ENCODE measurements at regions not wholly inside any gene's neighbourhood (a gene's known extent, or its start where the extent isn't known, plus 50 kb on each side); places are given as distances from the start of the nearest gene placed in this dataset.

DNA sequence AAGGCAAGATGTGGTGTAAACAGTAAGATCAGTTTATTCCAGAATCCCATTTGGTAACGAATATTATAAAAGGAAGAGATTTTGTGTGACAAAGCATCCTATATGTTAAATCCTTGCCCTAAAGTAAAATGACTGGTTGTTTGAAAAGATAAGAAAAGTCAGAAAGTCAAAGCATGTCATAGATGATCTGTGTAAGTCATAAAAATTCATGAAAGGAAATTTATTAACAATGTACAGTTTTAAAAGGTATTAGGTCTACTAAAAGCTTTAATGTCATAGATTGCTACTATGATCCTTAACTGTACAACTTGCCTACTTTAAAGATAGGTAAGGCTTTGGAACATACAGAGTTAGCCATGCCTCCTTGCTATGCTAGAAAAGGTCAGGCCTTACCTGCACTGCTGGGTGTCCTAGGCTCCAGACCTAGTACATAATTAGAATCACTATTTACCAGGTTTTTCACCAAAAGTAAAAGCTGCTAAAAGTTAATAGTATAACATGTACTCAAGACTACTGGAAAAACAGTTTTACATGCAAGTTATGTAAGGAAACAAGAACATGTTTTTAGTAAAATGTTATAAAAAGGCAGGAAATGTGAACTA, 1090.1 kb upstream of the ADGRB3 start:
- TF ChIP-seq, protein P1, sequence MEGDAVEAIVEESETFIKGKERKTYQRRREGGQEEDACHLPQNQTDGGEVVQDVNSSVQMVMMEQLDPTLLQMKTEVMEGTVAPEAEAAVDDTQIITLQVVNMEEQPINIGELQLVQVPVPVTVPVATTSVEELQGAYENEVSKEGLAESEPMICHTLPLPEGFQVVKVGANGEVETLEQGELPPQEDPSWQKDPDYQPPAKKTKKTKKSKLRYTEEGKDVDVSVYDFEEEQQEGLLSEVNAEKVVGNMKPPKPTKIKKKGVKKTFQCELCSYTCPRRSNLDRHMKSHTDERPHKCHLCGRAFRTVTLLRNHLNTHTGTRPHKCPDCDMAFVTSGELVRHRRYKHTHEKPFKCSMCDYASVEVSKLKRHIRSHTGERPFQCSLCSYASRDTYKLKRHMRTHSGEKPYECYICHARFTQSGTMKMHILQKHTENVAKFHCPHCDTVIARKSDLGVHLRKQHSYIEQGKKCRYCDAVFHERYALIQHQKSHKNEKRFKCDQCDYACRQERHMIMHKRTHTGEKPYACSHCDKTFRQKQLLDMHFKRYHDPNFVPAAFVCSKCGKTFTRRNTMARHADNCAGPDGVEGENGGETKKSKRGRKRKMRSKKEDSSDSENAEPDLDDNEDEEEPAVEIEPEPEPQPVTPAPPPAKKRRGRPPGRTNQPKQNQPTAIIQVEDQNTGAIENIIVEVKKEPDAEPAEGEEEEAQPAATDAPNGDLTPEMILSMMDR (IDR thresholded peaks at IDR 0.05), result no peak
- TF ChIP-seq POLR2A (IDR thresholded peaks at IDR 0.05), result no peak

Measured in prostate gland (tissue), 2 donors.